ENCODE measurements at regions not wholly inside any gene's neighbourhood (a gene's known extent, or its start where the extent isn't known, plus 50 kb on each side); places are given as distances from the start of the nearest gene placed in this dataset.

- TF ChIP-seq CTCF (IDR thresholded peaks at IDR 0.05), result no peak
- no peak for TF ChIP-seq POLR2A (IDR thresholded peaks at IDR 0.05)
These were observed 489.2 kb downstream of the SATB2 start for GRCh38 chr2:198968545-198968944.
